ENCODE measurements at regions not wholly inside any gene's neighbourhood (a gene's known extent, or its start where the extent isn't known, plus 50 kb on each side); places are given as distances from the start of the nearest gene placed in this dataset.

GRCh38 chr14:48967419-48967818, 618.8 kb downstream of the RPS29 start:
- H3K4me2 ChIP-seq (replicated peaks; ENCODE audit: low read depth, low read length, poor library complexity, severe bottlenecking): no peak overlapping the region
- Mint-ChIP-seq H3K27ac (no peak overlapping the region), H3K4me1 (no peaks in the 10 kb centered on the region), H3K4me3 (no peak overlapping the region), H3K27me3 (peaks cover 7% of the 10 kb centered on the region), H3K9me3 (ENCODE audit: insufficient read depth) (no peaks in the 10 kb centered on the region)
- H3K27me3 ChIP-seq (replicated peaks in 1 of 4; ENCODE audit: control extremely low read depth in 1 of 4, control insufficient read depth in 3 of 4, insufficient read depth in 4 of 4, low read length in 3 of 4): peaks cover 0 to 4% (median 2%) of the 10 kb centered on the region in 4 experiments
- POLR2A ChIA-PET: no interaction called here
- H4K20me1 ChIP-seq (ENCODE audit: control insufficient read depth, insufficient read depth, low read length, poor library complexity, severe bottlenecking): no peaks in the 10 kb centered on the region
- no peak overlapping the region for H2AFZ ChIP-seq (ENCODE audit: insufficient read depth, low read depth, low read length, poor library complexity, severe bottlenecking)
- no peaks in the 10 kb centered on the region for H3K4me1 ChIP-seq (ENCODE audit: control insufficient read depth in 2 of 2, insufficient read depth in 2 of 2, low read length in 2 of 2)
- H3K9ac ChIP-seq (ENCODE audit: low read length): no peak overlapping the region
- no peak overlapping the region for H3K4me3 ChIP-seq (ENCODE audit: control extremely low read depth in 1 of 5, extremely low read depth in 1 of 5, insufficient read depth in 1 of 5, low read depth in 2 of 5, low read length in 4 of 5)
- intact Hi-C loops (cut with micrococcal nuclease): no loop called here
- no peaks in the 10 kb centered on the region for H3K79me2 ChIP-seq (ENCODE audit: control insufficient read depth, insufficient read depth, low read length)
- TF ChIP-seq EZH2 (IDR thresholded peaks at IDR 0.05; ENCODE audit: borderline replicate concordance, insufficient read depth, low read depth, low read length, poor library complexity, severe bottlenecking): no peak
- TF ChIP-seq, protein P1, sequence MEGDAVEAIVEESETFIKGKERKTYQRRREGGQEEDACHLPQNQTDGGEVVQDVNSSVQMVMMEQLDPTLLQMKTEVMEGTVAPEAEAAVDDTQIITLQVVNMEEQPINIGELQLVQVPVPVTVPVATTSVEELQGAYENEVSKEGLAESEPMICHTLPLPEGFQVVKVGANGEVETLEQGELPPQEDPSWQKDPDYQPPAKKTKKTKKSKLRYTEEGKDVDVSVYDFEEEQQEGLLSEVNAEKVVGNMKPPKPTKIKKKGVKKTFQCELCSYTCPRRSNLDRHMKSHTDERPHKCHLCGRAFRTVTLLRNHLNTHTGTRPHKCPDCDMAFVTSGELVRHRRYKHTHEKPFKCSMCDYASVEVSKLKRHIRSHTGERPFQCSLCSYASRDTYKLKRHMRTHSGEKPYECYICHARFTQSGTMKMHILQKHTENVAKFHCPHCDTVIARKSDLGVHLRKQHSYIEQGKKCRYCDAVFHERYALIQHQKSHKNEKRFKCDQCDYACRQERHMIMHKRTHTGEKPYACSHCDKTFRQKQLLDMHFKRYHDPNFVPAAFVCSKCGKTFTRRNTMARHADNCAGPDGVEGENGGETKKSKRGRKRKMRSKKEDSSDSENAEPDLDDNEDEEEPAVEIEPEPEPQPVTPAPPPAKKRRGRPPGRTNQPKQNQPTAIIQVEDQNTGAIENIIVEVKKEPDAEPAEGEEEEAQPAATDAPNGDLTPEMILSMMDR (IDR thresholded peaks at IDR 0.05): no peak
- H3K36me3 ChIP-seq (replicated peaks in 1 of 2; ENCODE audit: control extremely low read depth in 1 of 2, control insufficient read depth in 1 of 2, extremely low read depth in 1 of 2, insufficient read depth in 2 of 2, low read length in 1 of 2): no peaks in the 10 kb centered on the region
- H3K27ac ChIP-seq (ENCODE audit: low read length in 2 of 2): no peak overlapping the region
- ATAC-seq (ENCODE audit: low read depth) (no peak), DNase-seq (no peak)
- no peaks in the 10 kb centered on the region for H3K9me3 ChIP-seq (ENCODE audit: control extremely low read depth in 1 of 3, control insufficient read depth in 2 of 3, insufficient read depth in 1 of 3, low read length in 2 of 3)
- CTCF ChIA-PET: no interaction called here
- WGBS (ENCODE audit: insufficient coverage): no CpG with 5 or more reads among the region's 3 CpGs

- Mint-ChIP-seq H3K27me3 (no peaks in the 10 kb centered on the region), H3K27ac (no peak overlapping the region), H3K9me3 (ENCODE audit: insufficient read depth) (no peaks in the 10 kb centered on the region), H3K4me1 (no peaks in the 10 kb centered on the region), H3K4me3 (no peak overlapping the region)
- no peaks in the 10 kb centered on the region for H3K36me3 ChIP-seq (replicated peaks in 1 of 2; ENCODE audit: control extremely low read depth in 1 of 2, control insufficient read depth in 1 of 2, extremely low read depth in 1 of 2, insufficient read depth in 2 of 2, low read length in 1 of 2)
- ATAC-seq (ENCODE audit: low read depth) (no peak), DNase-seq (no peak)
- CTCF ChIA-PET: no interaction called here
- H3K27me3 ChIP-seq (replicated peaks in 1 of 4; ENCODE audit: control extremely low read depth in 1 of 4, control insufficient read depth in 3 of 4, insufficient read depth in 4 of 4, low read length in 3 of 4): peaks cover 0 to 4% (median 0%) of the 10 kb centered on the region in 4 experiments
- intact Hi-C loops (cut with micrococcal nuclease): no loop called here
- H3K4me3 ChIP-seq (ENCODE audit: control extremely low read depth in 1 of 5, extremely low read depth in 1 of 5, insufficient read depth in 1 of 5, low read depth in 2 of 5, low read length in 4 of 5): no peak overlapping the region
- H3K9ac ChIP-seq (ENCODE audit: low read length): no peak overlapping the region
- no peaks in the 10 kb centered on the region for H3K4me1 ChIP-seq (ENCODE audit: control insufficient read depth in 2 of 2, insufficient read depth in 2 of 2, low read length in 2 of 2)
- peaks cover 0 to 1% (median 0%) of the 10 kb centered on the region in 3 donors for H3K9me3 ChIP-seq (ENCODE audit: control extremely low read depth in 1 of 3, control insufficient read depth in 2 of 3, insufficient read depth in 1 of 3, low read length in 2 of 3)
- no peak overlapping the region for H2AFZ ChIP-seq (ENCODE audit: insufficient read depth, low read depth, low read length, poor library complexity, severe bottlenecking)
- H4K20me1 ChIP-seq (ENCODE audit: control insufficient read depth, insufficient read depth, low read length, poor library complexity, severe bottlenecking): no peaks in the 10 kb centered on the region
- WGBS (ENCODE audit: insufficient coverage): 44% methylated on average over 2 of the region's 3 CpGs
- POLR2A ChIA-PET: no interaction called here
- TF ChIP-seq, protein P1 (IDR thresholded peaks at IDR 0.05): no peak
- no peak for TF ChIP-seq EZH2 (IDR thresholded peaks at IDR 0.05; ENCODE audit: borderline replicate concordance, insufficient read depth, low read depth, low read length, poor library complexity, severe bottlenecking)
- H3K79me2 ChIP-seq (ENCODE audit: control insufficient read depth, insufficient read depth, low read length): no peaks in the 10 kb centered on the region
- H3K4me2 ChIP-seq (replicated peaks; ENCODE audit: low read depth, low read length, poor library complexity, severe bottlenecking): no peak overlapping the region
- H3K27ac ChIP-seq (ENCODE audit: low read length in 2 of 2): no peak overlapping the region
Measured at GRCh38 chr14:48963231-48963790, 622.9 kb downstream of the RPS29 start.
